ENCODE measurements at regions not wholly inside any gene's neighbourhood (a gene's known extent, or its start where the extent isn't known, plus 50 kb on each side); places are given as distances from the start of the nearest gene placed in this dataset.

DNA sequence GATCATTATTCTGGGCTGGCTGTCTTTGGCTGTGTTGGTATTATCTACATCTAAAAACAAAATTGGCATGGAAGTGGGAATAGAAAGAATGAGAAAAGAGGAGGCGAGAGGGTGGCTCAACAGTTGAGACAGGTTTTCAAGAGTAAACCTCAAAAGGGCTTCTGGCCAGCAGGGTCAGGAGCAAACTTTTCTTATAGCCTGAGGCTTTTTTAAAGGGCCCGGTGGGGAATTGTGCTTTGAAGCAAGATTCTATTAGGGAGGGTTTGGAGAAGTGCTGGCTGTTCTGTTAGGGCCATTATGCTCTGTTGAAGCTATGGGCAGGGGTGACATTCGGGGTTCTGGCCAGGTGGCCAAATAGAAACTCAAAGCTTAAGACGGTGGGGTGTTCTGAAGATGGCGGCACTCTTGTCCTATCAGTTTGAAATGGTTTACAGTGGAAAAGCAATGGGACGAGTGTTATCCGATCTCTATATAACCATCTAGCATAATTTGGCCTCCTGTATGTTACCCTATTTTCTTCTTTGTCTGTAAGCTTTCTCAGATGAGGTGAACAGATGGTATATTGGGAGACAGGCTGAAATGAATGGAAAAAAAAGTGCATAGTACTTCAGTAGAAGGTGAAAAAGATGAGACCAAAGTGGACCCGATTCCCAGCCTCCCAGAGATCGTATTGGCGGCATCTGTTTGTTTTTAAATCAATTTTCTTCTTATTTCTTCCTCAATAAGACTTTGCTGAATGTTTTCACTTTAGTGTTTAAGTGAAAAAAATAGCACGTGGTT, 132.1 kb upstream of the CNR1 start:
- no peaks in the 10 kb centered on the region for H3K9me3 ChIP-seq (ENCODE audit: control insufficient read depth, low read length)

DNA sequence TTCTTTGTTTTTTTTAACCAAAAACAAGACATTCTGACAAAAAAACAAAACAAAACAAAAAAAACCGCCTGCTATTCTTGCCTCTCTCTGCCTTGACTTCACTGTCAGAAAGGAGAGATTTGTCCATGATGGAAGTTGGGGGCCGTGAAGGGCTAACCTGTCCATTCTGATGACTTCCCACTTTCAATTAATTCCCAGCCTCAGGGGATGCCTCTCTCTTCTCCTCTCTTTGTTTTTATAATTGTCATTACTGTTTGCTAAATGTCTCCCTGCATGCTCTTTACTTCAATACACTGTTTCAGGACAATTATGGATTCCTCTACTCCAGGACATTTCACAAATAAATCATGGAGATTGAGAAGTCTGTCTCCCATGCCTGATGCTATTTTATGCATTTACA, 130.5 kb upstream of the CNR1 start:
- WGBS, result 72% methylated on average over 2 of the region's 2 CpGs

More for the DNA sequence above, 132.1 kb upstream of the CNR1 start:
- no peak overlapping the region for H2AFZ ChIP-seq (ENCODE audit: low read depth, low read length)
- no peak overlapping the region for H3K4me3 ChIP-seq (ENCODE audit: insufficient read depth in 1 of 2, low read depth in 1 of 2, low read length in 2 of 2)
- no peak overlapping the region for H3K14ac ChIP-seq (ENCODE audit: low read length in 2 of 2)
- H2BK15ac ChIP-seq (ENCODE audit: low read depth, poor library complexity, severe bottlenecking), result no peak overlapping the region
- H3K4ac ChIP-seq (ENCODE audit: low read depth in 1 of 2, low read length in 2 of 2), result no peak overlapping the region
- H3K27ac ChIP-seq (ENCODE audit: low read length, poor library complexity, severe bottlenecking), result no peak overlapping the region
- no peak overlapping the region for H2BK120ac ChIP-seq (ENCODE audit: low read depth, low read length)
- H3K36me3 ChIP-seq (ENCODE audit: control insufficient read depth in 1 of 2, insufficient read depth in 2 of 2, low read depth in 1 of 2, low read length in 2 of 2), result no peaks in the 10 kb centered on the region
- DNase-seq, result no peak
- 50% methylated on average over 3 of the region's 11 CpGs for WGBS
- no peak overlapping the region for H2BK12ac ChIP-seq (ENCODE audit: low read length in 2 of 2)
- no peak overlapping the region for H3K18ac ChIP-seq (ENCODE audit: low read depth in 1 of 2, low read length in 2 of 2)
- H3K4me1 ChIP-seq (ENCODE audit: control insufficient read depth, insufficient read depth, low read depth, low read length), result peaks cover 2% of the 10 kb centered on the region
- no peak overlapping the region for H3K4me2 ChIP-seq (ENCODE audit: low read length, poor library complexity, severe bottlenecking)
- no peak overlapping the region for H4K8ac ChIP-seq (ENCODE audit: low read length)
- H3K27me3 ChIP-seq (ENCODE audit: control insufficient read depth in 1 of 2, insufficient read depth in 1 of 2, low read length in 2 of 2), result no peaks in the 10 kb centered on the region
- no peak overlapping the region for H2BK5ac ChIP-seq (ENCODE audit: low read depth, low read length, poor library complexity, severe bottlenecking)
- no peaks in the 10 kb centered on the region for H3K79me1 ChIP-seq (replicated peaks; ENCODE audit: low read length, poor library complexity, severe bottlenecking)
- no peak overlapping the region for H4K91ac ChIP-seq (ENCODE audit: low read length)
- H3K9ac ChIP-seq (ENCODE audit: low read length), result no peak overlapping the region
- H2AK5ac ChIP-seq (ENCODE audit: low read length, severe bottlenecking), result no peak overlapping the region
- no peak overlapping the region for H3K23ac ChIP-seq (ENCODE audit: low read length in 2 of 2)

DNA sequence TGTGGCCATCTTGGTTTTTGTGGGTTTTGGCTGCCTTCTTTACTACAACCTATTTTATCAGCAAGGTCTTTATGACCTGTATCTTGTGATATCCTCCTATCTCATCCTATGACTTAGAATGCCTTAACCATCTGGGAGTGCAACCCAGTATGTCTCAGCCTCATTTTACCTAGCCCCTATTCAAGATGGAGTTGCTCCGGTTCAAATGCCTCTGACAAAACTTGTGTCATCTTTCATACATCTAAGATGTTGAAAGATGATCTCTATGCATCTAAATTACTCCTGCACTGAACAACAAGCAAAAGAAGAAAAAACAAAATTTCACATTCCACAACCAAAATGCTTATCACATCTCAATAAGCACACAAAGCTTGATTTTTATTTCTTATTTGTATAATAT, 129.5 kb upstream of the CNR1 start:
- Histone ChIP-seq H4K8ac (ENCODE audit: low read length) (no peak overlapping the region), H3K36me3 (ENCODE audit: control insufficient read depth in 1 of 2, insufficient read depth in 2 of 2, low read depth in 1 of 2, low read length in 2 of 2) (no peaks in the 10 kb centered on the region), H3K27ac (ENCODE audit: low read length, poor library complexity, severe bottlenecking) (no peak overlapping the region), H3K9ac (ENCODE audit: low read length) (no peak overlapping the region), H2BK120ac (ENCODE audit: low read depth, low read length) (no peak overlapping the region), H3K4me2 (ENCODE audit: low read length, poor library complexity, severe bottlenecking) (no peak overlapping the region), H3K14ac (ENCODE audit: low read length in 2 of 2) (no peak overlapping the region), H2AFZ (ENCODE audit: low read depth, low read length) (no peak overlapping the region), H3K23ac (ENCODE audit: low read length in 2 of 2) (no peak overlapping the region), H3K9me3 (ENCODE audit: control insufficient read depth, low read length) (peaks cover 5% of the 10 kb centered on the region), H2BK15ac (ENCODE audit: low read depth, poor library complexity, severe bottlenecking) (no peak overlapping the region), H3K4me3 (ENCODE audit: insufficient read depth in 1 of 2, low read depth in 1 of 2, low read length in 2 of 2) (no peak overlapping the region), H2BK12ac (ENCODE audit: low read length in 2 of 2) (no peak overlapping the region), H3K18ac (ENCODE audit: low read depth in 1 of 2, low read length in 2 of 2) (no peak overlapping the region), H3K4ac (ENCODE audit: low read depth in 1 of 2, low read length in 2 of 2) (no peak overlapping the region), H3K79me1 (replicated peaks; ENCODE audit: low read length, poor library complexity, severe bottlenecking) (no peaks in the 10 kb centered on the region), H3K27me3 (ENCODE audit: control insufficient read depth in 1 of 2, insufficient read depth in 1 of 2, low read length in 2 of 2) (no peaks in the 10 kb centered on the region), H4K91ac (ENCODE audit: low read length) (no peak overlapping the region), H3K4me1 (ENCODE audit: control insufficient read depth, insufficient read depth, low read depth, low read length) (no peaks in the 10 kb centered on the region), H2BK5ac (ENCODE audit: low read depth, low read length, poor library complexity, severe bottlenecking) (no peak overlapping the region), H2AK5ac (ENCODE audit: low read length, severe bottlenecking) (no peak overlapping the region)
- WGBS, result 84% methylated on average over 1 of the region's 1 CpG
- no peak for DNase-seq

More for the DNA sequence above, 130.5 kb upstream of the CNR1 start:
- Histone ChIP-seq H3K36me3 (ENCODE audit: control insufficient read depth in 1 of 2, insufficient read depth in 2 of 2, low read depth in 1 of 2, low read length in 2 of 2) (no peaks in the 10 kb centered on the region), H3K4me3 (ENCODE audit: insufficient read depth in 1 of 2, low read depth in 1 of 2, low read length in 2 of 2) (no peak overlapping the region), H2BK15ac (ENCODE audit: low read depth, poor library complexity, severe bottlenecking) (no peak overlapping the region), H4K8ac (ENCODE audit: low read length) (no peak overlapping the region), H2BK12ac (ENCODE audit: low read length in 2 of 2) (no peak overlapping the region), H3K9me3 (ENCODE audit: control insufficient read depth, low read length) (no peaks in the 10 kb centered on the region), H3K27ac (ENCODE audit: low read length, poor library complexity, severe bottlenecking) (no peak overlapping the region), H3K14ac (ENCODE audit: low read length in 2 of 2) (no peak overlapping the region), H3K9ac (ENCODE audit: low read length) (no peak overlapping the region), H3K4me2 (ENCODE audit: low read length, poor library complexity, severe bottlenecking) (no peak overlapping the region), H3K23ac (ENCODE audit: low read length in 2 of 2) (no peak overlapping the region), H2AK5ac (ENCODE audit: low read length, severe bottlenecking) (no peak overlapping the region), H3K79me1 (replicated peaks; ENCODE audit: low read length, poor library complexity, severe bottlenecking) (no peaks in the 10 kb centered on the region), H2BK120ac (ENCODE audit: low read depth, low read length) (no peak overlapping the region), H3K4ac (ENCODE audit: low read depth in 1 of 2, low read length in 2 of 2) (no peak overlapping the region), H2AFZ (ENCODE audit: low read depth, low read length) (no peak overlapping the region), H2BK5ac (ENCODE audit: low read depth, low read length, poor library complexity, severe bottlenecking) (no peak overlapping the region), H3K18ac (ENCODE audit: low read depth in 1 of 2, low read length in 2 of 2) (no peak overlapping the region), H3K27me3 (ENCODE audit: control insufficient read depth in 1 of 2, insufficient read depth in 1 of 2, low read length in 2 of 2) (no peaks in the 10 kb centered on the region), H4K91ac (ENCODE audit: low read length) (no peak overlapping the region), H3K4me1 (ENCODE audit: control insufficient read depth, insufficient read depth, low read depth, low read length) (no peaks in the 10 kb centered on the region)
- DNase-seq, result no peak

DNA sequence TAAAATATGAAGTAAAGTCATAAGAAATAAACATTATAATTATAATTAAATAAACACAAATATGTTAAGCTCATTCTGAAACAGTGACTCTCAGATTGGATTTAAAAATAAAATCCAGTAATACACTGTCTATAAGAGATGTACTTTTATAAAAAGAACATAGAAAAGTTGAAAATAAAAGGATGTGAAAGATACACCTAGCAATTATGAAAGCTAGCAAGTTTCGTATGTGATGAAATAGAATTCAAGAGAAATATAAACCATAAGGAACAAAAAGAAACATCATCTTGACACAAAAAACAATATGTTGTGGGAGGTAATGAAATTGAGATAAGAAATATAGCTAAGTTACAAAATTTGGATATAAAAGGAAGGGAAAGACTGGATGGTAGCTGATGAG, 128.6 kb upstream of the CNR1 start:
- Histone ChIP-seq H4K8ac (ENCODE audit: low read length) (no peak overlapping the region), H2BK15ac (ENCODE audit: low read depth, poor library complexity, severe bottlenecking) (no peak overlapping the region), H3K27me3 (ENCODE audit: control insufficient read depth in 1 of 2, insufficient read depth in 1 of 2, low read length in 2 of 2) (no peaks in the 10 kb centered on the region), H3K9ac (ENCODE audit: low read length) (no peak overlapping the region), H3K79me1 (replicated peaks; ENCODE audit: low read length, poor library complexity, severe bottlenecking) (no peaks in the 10 kb centered on the region), H2BK12ac (ENCODE audit: low read length in 2 of 2) (no peak overlapping the region), H4K91ac (ENCODE audit: low read length) (no peak overlapping the region), H3K27ac (ENCODE audit: low read length, poor library complexity, severe bottlenecking) (no peak overlapping the region), H3K4ac (ENCODE audit: low read depth in 1 of 2, low read length in 2 of 2) (no peak overlapping the region), H3K14ac (ENCODE audit: low read length in 2 of 2) (no peak overlapping the region), H2BK120ac (ENCODE audit: low read depth, low read length) (no peak overlapping the region), H2BK5ac (ENCODE audit: low read depth, low read length, poor library complexity, severe bottlenecking) (no peak overlapping the region), H3K36me3 (ENCODE audit: control insufficient read depth in 1 of 2, insufficient read depth in 2 of 2, low read depth in 1 of 2, low read length in 2 of 2) (no peaks in the 10 kb centered on the region), H3K4me1 (ENCODE audit: control insufficient read depth, insufficient read depth, low read depth, low read length) (no peaks in the 10 kb centered on the region), H3K9me3 (ENCODE audit: control insufficient read depth, low read length) (peaks cover 10% of the 10 kb centered on the region), H2AK5ac (ENCODE audit: low read length, severe bottlenecking) (no peak overlapping the region), H2AFZ (ENCODE audit: low read depth, low read length) (no peak overlapping the region), H3K23ac (ENCODE audit: low read length in 2 of 2) (no peak overlapping the region), H3K4me3 (ENCODE audit: insufficient read depth in 1 of 2, low read depth in 1 of 2, low read length in 2 of 2) (no peak overlapping the region), H3K18ac (ENCODE audit: low read depth in 1 of 2, low read length in 2 of 2) (no peak overlapping the region), H3K4me2 (ENCODE audit: low read length, poor library complexity, severe bottlenecking) (no peak overlapping the region)
- no peak for DNase-seq
- WGBS, result no CpG with 5 or more reads among the region's 1 CpG

All from mesenchymal stem cell (in vitro differentiated cells and primary cell).